GM12873 (cell line): ENCODE measurements at regions not wholly inside any gene's neighbourhood (a gene's known extent, or its start where the extent isn't known, plus 50 kb on each side); places are given as distances from the start of the nearest gene placed in this dataset.

Source experiments
- CTCF ChIP-seq: IDR thresholded peaks from 2 replicates; pipeline ENCODE4 v1.5.1; 2012; ENCODE audit warnings: low read depth, mild to moderate bottlenecking, moderate library complexity, low read length, control low read depth; ENCODE audit not compliant: insufficient read depth; ENCODE audit errors: missing control alignments

GRCh38 chr17:54745862-54746261 lies 154.8 kb upstream of the TOM1L1 start:
- no peak for TF ChIP-seq CTCF

GRCh38 chr17:54749157-54749556 lies 151.5 kb upstream of the TOM1L1 start:
- no peak for TF ChIP-seq CTCF

GRCh38 chr17:54754560-54754959 lies 146.1 kb upstream of the TOM1L1 start:
- peak; percentile 63 for TF ChIP-seq CTCF

GRCh38 chr17:54760836-54761235 lies 139.8 kb upstream of the TOM1L1 start:
- TF ChIP-seq CTCF = no peak

- TF ChIP-seq CTCF = no peak
These were observed 129.8 kb upstream of the TOM1L1 start for GRCh38 chr17:54770836-54771235.

GRCh38 chr17:54771409-54771915 lies 129.2 kb upstream of the TOM1L1 start:
- TF ChIP-seq CTCF = no peak

- TF ChIP-seq CTCF = no peak
These were observed 120.4 kb upstream of the TOM1L1 start for GRCh38 chr17:54780238-54780637.
